Stomach (tissue), 8 donors: ENCODE measurements at regions not wholly inside any gene's neighbourhood (a gene's known extent, or its start where the extent isn't known, plus 50 kb on each side); places are given as distances from the start of the nearest gene placed in this dataset.
A peak's percentile ranks its signal among the peaks of the same experiment; 100 is the strongest.
"Not testable (repeated sequence)": the region's sequence is repeated elsewhere in the genome, so short reads cannot be mapped to it uniquely, and the experiment has no call there.

Source experiments
- DNase-seq, 2 donors: peaks; one replicate each; pipeline versions ENCODE4 v3.0.0 to v3.0.0-alpha.2; 2013 to 2019
- H3K27ac ChIP-seq, 5 donors: fragments of 200-600 bp in 4 of 5; sonication (generic) in 4 of 5; one replicate each; pipeline ENCODE4 v1.5.1; 2013 to 2019; ENCODE audit warnings: mild to moderate bottlenecking in 1 of 5, moderate library complexity in 1 of 5
- H3K27me3 ChIP-seq, 3 donors: fragments of 200-600 bp; sonication (generic); one replicate each; pipeline ENCODE4 v1.5.1; 2017 to 2019; ENCODE audit warnings: mixed run types in 1 of 3
- H3K36me3 ChIP-seq, 4 donors: fragments of 200-600 bp; sonication (generic); 1 replicate in 3 of 4; 2 replicates in 1 of 4; pipeline ENCODE4 v1.5.1; 2016 to 2019
- H3K4me1 ChIP-seq, 4 donors: fragments of 200-600 bp; sonication (generic); one replicate each; pipeline ENCODE4 v1.5.1; 2016 to 2019
- H3K4me3 ChIP-seq, 4 donors: fragments of 200-600 bp; sonication (generic) in 3 of 4; one replicate each; pipeline ENCODE4 v1.5.1; 2016 to 2019; ENCODE audit warnings: mild to moderate bottlenecking in 1 of 4
- H3K9me3 ChIP-seq, 4 donors: fragments of 200-600 bp; sonication (generic); one replicate each; pipeline ENCODE4 v1.5.1; 2016 to 2019
- CTCF ChIP-seq, 7 experiments: fragments of 450-650 bp in 4 of 7; fragments of 200-600 bp in 3 of 7; sonication (generic) in 3 of 7; IDR thresholded peaks; one replicate each; pipeline ENCODE4 v1.5.1; 2016 to 2019; ENCODE audit warnings: antibody characterized with exemption in 7 of 7, control low read depth in 2 of 7, mild to moderate bottlenecking in 1 of 7
- EP300 ChIP-seq: sonication (generic); formaldehyde crosslinking; IDR thresholded peaks from one replicate; pipeline ENCODE4 v1.6.1; 2017; ENCODE audit warnings: antibody characterized with exemption
- POLR2A ChIP-seq, 4 donors: fragments of 450-650 bp; IDR thresholded peaks; one replicate each; pipeline ENCODE4 v1.6.1; 2016; ENCODE audit warnings: antibody characterized with exemption in 4 of 4, control low read depth in 2 of 4, mild to moderate bottlenecking in 1 of 4, moderate library complexity in 1 of 4
- POLR2AphosphoS5 ChIP-seq, 3 donors: sonication (generic); formaldehyde crosslinking; IDR thresholded peaks; one replicate each; pipeline ENCODE4 v1.6.1; 2016; ENCODE audit warnings: antibody characterized with exemption in 3 of 3
- WGBS, 5 donors: extraction: QIAGEN DNeasy Blood & Tissue Kit in 3 of 5; methylation state at CpG; one replicate each; pipeline versions ENCODE4 v1.1.5 to v1.1.7; 2013 to 2018; 5-methylcytosine and 5-hydroxymethylcytosine counted together
- intact Hi-C: fragments of 100-400 bp; cut with DNase I; formaldehyde crosslinking; loops from one replicate; pipeline ENCODE4 v1.15.1; 2023; ENCODE audit warnings: low total_unique reads
- donor health status: healthy with polysubstance abuse.
- donor health status: Bipolar disorder and iron deficiency.
- donor health status: healthy.

DNA sequence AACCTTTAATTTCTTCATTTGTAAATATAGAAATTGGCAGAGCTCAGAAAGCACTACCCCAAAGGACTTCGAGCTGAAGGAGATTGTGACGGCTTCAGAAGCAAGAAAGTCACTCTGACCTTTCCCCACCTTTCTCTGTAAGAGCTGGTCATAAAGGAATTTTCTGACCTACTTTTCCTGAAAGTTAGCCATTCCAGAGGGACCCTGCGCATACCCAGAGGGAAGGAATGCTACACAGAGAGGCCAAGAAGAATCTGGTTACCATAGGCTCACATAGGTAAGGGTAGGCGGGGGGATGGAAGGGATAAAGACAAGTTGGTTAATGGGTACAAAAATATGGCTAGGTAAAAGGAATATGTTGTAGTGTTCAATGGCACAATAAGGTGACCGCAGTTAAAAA is 1080.3 kb downstream of the ZPLD1 start:
- Histone ChIP-seq H3K9me3 (peaks cover 0 to 5% (median 2%) of the 10 kb centered on the region in 4 donors), H3K4me3 (no peak overlapping the region), H3K27ac (no peak overlapping the region), H3K27me3 (no peaks in the 10 kb centered on the region), H3K4me1 (no peaks in the 10 kb centered on the region), H3K36me3 (no peaks in the 10 kb centered on the region)
- TF ChIP-seq CTCF (IDR thresholded peaks at IDR 0.05), result no peak
- no peak for TF ChIP-seq EP300
- no peak for TF ChIP-seq POLR2A (IDR thresholded peaks at IDR 0.05)
- TF ChIP-seq POLR2AphosphoS5 (IDR thresholded peaks at IDR 0.05), result no peak
- DNase-seq, result no peak
- intact Hi-C loops, result no loop called here
- WGBS, 5 donors, result 86 to 91% (median 87%) methylated on average over 5 of the region's 5 CpGs

- no peak for TF ChIP-seq POLR2A (IDR thresholded peaks at IDR 0.05)
- no peak for TF ChIP-seq EP300
- no peak for TF ChIP-seq CTCF (IDR thresholded peaks at IDR 0.05)
- H3K36me3 ChIP-seq, result no peaks in the 10 kb centered on the region
These were observed 1082.1 kb downstream of the ZPLD1 start for GRCh38 chr3:103516950-103517349.

GRCh38 chr3:103531327-103531726 is 1096.5 kb downstream of the ZPLD1 start:
- H3K9me3 ChIP-seq, DNase-seq, H3K36me3 ChIP-seq, H3K27me3 ChIP-seq, H3K27ac ChIP-seq, H3K4me1 ChIP-seq, H3K4me3 ChIP-seq, intact Hi-C loops: not testable (repeated sequence)
- WGBS, 5 donors, result 93 to 95% (median 94%) methylated on average over 17 to 19 of the region's 19 CpGs

More at GRCh38 chr3:103516950-103517349, 1082.1 kb downstream of the ZPLD1 start:
- intact Hi-C loops, result no loop called here
- Histone ChIP-seq H3K27ac (no peak overlapping the region), H3K4me3 (no peak overlapping the region), H3K9me3 (peaks cover 0 to 9% (median 4%) of the 10 kb centered on the region in 4 donors), H3K4me1 (no peaks in the 10 kb centered on the region), H3K27me3 (no peaks in the 10 kb centered on the region)
- DNase-seq, result no peak
- WGBS, 5 donors, result 61 to 76% (median 70%) methylated on average over 3 of the region's 3 CpGs

GRCh38 chr3:103532986-103533385 is 1098.2 kb downstream of the ZPLD1 start:
- Histone ChIP-seq H3K27me3 (no peaks in the 10 kb centered on the region), H3K4me1 (no peaks in the 10 kb centered on the region), H3K4me3 (no peak overlapping the region), H3K9me3 (peaks cover 0 to 7% (median 3%) of the 10 kb centered on the region in 4 donors), H3K27ac (no peak overlapping the region), H3K36me3 (no peaks in the 10 kb centered on the region)
- intact Hi-C loops, result no loop called here
- TF ChIP-seq CTCF (IDR thresholded peaks at IDR 0.05) (no peak), EP300 (no peak), POLR2AphosphoS5 (IDR thresholded peaks at IDR 0.05) (no peak), POLR2A (IDR thresholded peaks at IDR 0.05) (no peak)
- 91 to 97% (median 94%) methylated on average over 4 of the region's 4 CpGs for WGBS, 5 donors
- no peak for DNase-seq

DNA sequence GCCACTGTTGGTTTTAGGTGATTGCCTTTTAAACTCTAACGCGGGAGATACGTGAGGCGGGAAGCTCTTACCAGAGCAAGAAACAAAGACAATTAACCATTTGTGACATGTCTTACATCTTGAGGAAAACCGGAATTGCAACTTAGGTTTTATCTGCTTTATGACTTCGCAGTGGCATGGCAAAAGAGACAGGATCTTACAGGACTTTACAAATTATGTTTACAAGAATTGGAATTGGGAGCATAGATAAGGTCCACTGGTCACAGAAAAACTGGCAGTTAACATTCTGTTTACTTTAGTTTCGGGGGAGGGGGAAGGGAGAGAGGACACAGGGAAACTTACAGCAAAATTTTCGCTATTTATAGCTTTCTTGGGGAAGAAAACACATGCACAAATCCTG is 1119.6 kb downstream of the ZPLD1 start:
- Histone ChIP-seq H3K27ac (no peak overlapping the region), H3K27me3 (no peaks in the 10 kb centered on the region), H3K9me3 (no peaks in the 10 kb centered on the region), H3K36me3 (no peaks in the 10 kb centered on the region), H3K4me3 (no peak overlapping the region), H3K4me1 (no peaks in the 10 kb centered on the region)
- peak in 1 of 2 donors; percentile 3 for DNase-seq
- TF ChIP-seq POLR2AphosphoS5 (IDR thresholded peaks at IDR 0.05), result no peak
- no peak for TF ChIP-seq EP300
- TF ChIP-seq CTCF (IDR thresholded peaks at IDR 0.05), result no peak
- no peak for TF ChIP-seq POLR2A (IDR thresholded peaks at IDR 0.05)
- WGBS, 5 donors, result 13 to 25% (median 20%) methylated on average over 8 of the region's 8 CpGs
- intact Hi-C loops, result no loop called here

- WGBS, 5 donors, result 81 to 89% (median 86%) methylated on average over 6 of the region's 6 CpGs
- H3K4me3 ChIP-seq, intact Hi-C loops, H3K4me1 ChIP-seq, H3K36me3 ChIP-seq, H3K27ac ChIP-seq, H3K27me3 ChIP-seq, DNase-seq: not testable (repeated sequence)
- H3K9me3 ChIP-seq, result peaks cover 0 to 18% (median 0%) of the 10 kb centered on the region in 4 donors
These were observed 1129.3 kb downstream of the ZPLD1 start for GRCh38 chr3:103564116-103564515.
